ENCODE measurements at regions not wholly inside any gene's neighbourhood (a gene's known extent, or its start where the extent isn't known, plus 50 kb on each side); places are given as distances from the start of the nearest gene placed in this dataset.
A peak's percentile ranks its signal among the peaks of the same experiment; 100 is the strongest.

DNA sequence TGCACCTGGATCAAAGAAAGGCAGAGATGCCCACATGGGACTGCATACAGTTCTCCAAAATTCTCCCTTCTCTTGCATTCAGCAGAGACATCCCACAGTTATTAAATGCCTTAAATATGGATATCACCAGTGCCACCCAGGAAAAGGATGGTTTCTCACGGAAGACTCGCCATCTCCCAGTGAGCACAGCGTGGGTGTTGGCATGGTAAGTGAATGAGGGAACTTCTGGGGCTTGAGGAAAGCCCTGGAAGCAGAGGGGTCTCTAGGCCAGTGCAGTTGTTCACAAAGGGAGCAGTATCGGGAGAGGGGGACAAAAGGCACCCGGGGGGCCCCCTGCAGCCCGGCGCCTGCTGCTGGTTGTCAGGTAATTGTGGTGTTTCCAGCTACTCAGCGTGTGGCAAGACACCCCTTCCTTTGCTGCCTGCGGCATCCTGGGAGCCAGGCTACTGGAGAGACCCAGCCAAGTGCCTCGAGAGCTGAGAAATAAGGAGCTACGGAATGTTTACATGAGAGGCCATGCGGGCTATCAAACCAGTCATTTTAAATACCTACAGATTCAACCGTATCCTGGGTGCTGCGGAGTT lies 125.4 kb downstream of the PXDC1 start:
- peaks cover 7% of the 10 kb centered on the region for H3K27me3 Mint-ChIP-seq (ENCODE audit: low read depth, poor library complexity)
- H3K4me1 Mint-ChIP-seq, result peaks cover 58% of the 10 kb centered on the region
- H3K27ac Mint-ChIP-seq, result no peak overlapping the region

DNA sequence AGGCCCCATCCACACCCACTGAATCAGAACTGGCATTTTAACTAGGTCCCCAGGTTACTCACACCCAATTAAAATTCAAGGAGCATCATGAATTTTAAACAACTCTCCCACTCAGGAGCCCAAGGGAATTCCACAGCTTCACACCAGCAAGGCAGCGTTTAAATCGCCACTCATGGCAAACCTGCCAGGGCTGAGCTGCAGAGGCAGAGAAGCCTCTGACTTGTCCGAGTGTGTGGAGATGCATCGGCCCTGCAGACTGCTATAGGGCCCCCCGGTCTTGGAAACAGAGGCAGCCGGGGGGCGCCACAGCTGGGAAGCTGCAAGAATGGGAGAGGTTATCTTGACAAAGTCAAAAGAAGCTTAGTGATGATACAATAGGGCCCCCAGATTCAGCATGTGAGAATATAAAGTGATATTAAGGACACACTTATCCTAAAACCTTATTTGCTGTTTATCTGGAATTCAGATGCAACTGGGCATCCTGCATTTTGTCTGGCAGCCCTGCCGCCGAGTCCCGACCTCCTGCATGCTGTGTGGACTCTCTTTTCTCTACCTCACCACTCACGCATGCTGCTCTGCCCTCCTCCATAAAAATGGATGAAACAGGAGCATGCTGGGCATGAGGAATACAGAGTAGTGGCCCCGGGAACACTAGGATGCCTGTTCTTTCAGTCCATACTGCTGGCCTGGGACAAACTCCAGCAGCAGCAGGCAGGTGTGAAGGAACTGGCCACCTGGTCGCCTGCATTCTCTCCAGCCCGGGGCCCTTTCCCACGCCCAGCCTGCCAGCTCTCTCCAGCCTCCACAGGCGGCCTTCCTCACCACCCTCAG lies 126.1 kb downstream of the PXDC1 start:
- Mint-ChIP-seq H3K4me1 (peaks cover 59% of the 10 kb centered on the region), H3K36me3 (ENCODE audit: low read depth) (no peaks in the 10 kb centered on the region), H3K9me3 (no peaks in the 10 kb centered on the region), H3K27ac (no peak overlapping the region), H3K4me3 (no peak overlapping the region), H3K27me3 (ENCODE audit: low read depth, poor library complexity) (peaks cover 7% of the 10 kb centered on the region)
- DNase-seq, result no peak
- TF ChIP-seq, protein P1, sequence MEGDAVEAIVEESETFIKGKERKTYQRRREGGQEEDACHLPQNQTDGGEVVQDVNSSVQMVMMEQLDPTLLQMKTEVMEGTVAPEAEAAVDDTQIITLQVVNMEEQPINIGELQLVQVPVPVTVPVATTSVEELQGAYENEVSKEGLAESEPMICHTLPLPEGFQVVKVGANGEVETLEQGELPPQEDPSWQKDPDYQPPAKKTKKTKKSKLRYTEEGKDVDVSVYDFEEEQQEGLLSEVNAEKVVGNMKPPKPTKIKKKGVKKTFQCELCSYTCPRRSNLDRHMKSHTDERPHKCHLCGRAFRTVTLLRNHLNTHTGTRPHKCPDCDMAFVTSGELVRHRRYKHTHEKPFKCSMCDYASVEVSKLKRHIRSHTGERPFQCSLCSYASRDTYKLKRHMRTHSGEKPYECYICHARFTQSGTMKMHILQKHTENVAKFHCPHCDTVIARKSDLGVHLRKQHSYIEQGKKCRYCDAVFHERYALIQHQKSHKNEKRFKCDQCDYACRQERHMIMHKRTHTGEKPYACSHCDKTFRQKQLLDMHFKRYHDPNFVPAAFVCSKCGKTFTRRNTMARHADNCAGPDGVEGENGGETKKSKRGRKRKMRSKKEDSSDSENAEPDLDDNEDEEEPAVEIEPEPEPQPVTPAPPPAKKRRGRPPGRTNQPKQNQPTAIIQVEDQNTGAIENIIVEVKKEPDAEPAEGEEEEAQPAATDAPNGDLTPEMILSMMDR (IDR thresholded peaks at IDR 0.05), result no peak

More for the DNA sequence above, 125.4 kb downstream of the PXDC1 start:
- Mint-ChIP-seq H3K36me3 (ENCODE audit: low read depth) (no peaks in the 10 kb centered on the region), H3K4me3 (no peak overlapping the region), H3K9me3 (no peaks in the 10 kb centered on the region)
- no peak for DNase-seq
- TF ChIP-seq, protein P1 (IDR thresholded peaks at IDR 0.05), result no peak

DNA sequence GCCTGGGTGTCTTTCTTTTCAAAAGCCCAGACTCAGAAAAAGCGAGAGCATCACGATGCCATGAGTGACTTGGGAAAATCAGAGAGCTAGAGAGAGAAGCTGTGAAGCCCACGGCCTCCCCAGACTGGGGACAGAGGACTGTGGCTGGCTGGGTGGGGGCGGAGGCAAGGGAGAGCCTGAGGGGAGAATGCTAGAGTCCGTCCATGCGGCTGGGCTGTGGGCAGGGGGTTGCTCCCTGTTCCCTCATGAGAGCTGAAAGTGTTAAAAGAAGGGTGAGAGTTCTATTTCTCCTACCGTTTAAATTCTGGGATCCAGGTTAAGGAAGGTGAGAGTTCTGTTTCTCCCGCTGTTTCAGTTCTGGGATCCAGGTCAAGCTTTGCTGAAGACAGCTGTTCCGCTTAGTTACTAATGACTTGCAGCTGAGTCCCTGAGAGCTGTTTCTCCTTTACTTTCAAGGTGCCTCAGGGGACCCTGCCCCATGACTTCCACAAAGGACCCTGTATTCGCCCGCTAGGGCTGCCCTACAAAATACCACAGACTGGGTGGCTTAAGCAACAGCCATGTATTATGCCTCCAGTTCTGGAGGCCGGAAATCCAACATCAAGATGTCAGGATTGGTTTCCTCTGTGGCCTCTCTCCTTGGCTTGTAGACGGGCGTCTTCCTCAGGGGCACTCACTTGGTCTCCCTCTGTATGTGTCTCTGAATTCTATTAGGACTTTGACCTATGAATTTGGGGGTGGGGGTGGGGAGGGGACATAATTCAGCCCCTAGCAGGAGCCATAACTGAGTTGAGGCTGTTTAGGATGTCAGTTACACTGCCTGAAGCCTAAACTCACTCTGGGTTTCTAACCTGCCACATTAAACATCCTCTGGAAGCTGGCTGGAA lies 127.0 kb downstream of the PXDC1 start:
- TF ChIP-seq, protein P1 (IDR thresholded peaks at IDR 0.05), result no peak
- H3K9me3 Mint-ChIP-seq, result no peaks in the 10 kb centered on the region
- H3K36me3 Mint-ChIP-seq (ENCODE audit: low read depth), result no peaks in the 10 kb centered on the region
- H3K27me3 Mint-ChIP-seq (ENCODE audit: low read depth, poor library complexity), result peaks cover 7% of the 10 kb centered on the region
- H3K4me3 Mint-ChIP-seq, result no peak overlapping the region
- H3K4me1 Mint-ChIP-seq, result peaks cover 56% of the 10 kb centered on the region
- no peak for DNase-seq
- peak overlapping the region; percentile 72 for H3K27ac Mint-ChIP-seq

DNA sequence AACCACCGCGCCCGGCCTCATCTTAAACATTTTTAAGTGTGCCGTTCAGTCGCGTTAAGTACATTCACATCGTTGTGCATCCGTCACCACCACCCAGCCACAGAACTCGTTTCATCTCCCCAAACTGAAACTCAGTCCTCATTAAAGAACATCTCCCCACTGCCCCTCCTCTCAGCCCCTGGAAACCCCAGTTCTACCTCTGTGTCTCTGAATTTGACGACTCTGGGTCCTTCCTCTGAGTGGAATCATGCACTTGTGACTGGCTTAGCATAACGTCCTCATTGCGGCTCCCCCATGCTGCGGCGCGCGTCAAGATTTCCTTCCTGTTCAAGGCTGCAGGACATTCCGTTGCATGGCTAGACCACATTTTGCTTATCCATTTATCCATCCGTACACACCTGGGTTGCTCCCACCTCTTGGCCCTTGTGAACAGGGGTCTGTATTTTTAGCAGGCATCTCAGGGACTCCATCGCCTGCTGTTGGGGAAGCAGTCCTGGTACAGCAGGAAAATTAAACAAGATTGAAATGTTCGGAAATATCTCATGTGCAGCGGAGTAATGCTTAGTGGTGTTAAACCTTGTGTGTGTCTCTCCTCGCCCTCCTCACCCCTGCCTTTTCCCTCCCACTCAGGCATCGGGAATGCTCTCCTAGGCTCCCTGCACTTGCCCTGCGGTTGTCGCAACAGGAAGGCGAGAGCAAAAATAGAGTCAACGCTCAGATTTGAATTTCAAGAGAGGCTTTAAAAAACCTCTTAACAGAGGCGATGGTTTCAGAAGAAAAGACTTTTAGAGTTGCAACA lies 127.9 kb downstream of the PXDC1 start:
- H3K27me3 Mint-ChIP-seq (ENCODE audit: low read depth, poor library complexity), result peaks cover 7% of the 10 kb centered on the region
- H3K4me3 Mint-ChIP-seq, result no peak overlapping the region
- peak overlapping the region; percentile 31 for H3K27ac Mint-ChIP-seq
- TF ChIP-seq, protein P1 (IDR thresholded peaks at IDR 0.05), result no peak
- no peaks in the 10 kb centered on the region for H3K9me3 Mint-ChIP-seq
- DNase-seq, result no peak
- H3K4me1 Mint-ChIP-seq, result peaks cover 57% of the 10 kb centered on the region
- no peaks in the 10 kb centered on the region for H3K36me3 Mint-ChIP-seq (ENCODE audit: low read depth)

DNA sequence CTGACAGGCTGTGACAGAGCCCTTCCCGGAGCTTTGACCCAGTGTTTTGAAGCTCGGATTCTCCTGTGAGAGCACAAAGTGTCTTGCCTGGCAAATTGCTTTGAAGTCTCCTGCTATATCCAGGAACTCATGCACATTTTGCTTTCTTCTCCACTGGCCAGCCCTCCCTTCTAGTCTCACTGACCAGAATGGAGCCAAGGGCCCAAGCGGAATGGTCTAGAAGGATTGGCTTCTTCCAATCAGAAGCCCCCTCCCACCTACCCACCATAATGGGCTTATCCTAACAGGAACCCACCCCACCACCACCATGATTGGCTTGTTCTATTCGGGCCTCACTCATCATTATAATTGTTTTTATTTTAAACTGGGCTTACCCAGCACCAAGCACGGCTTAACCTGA lies 130.1 kb downstream of the PXDC1 start:
- Mint-ChIP-seq H3K27ac (no peak overlapping the region), H3K4me3 (no peak overlapping the region), H3K27me3 (ENCODE audit: low read depth, poor library complexity) (peaks cover 4% of the 10 kb centered on the region), H3K36me3 (ENCODE audit: low read depth) (no peaks in the 10 kb centered on the region), H3K9me3 (no peaks in the 10 kb centered on the region), H3K4me1 (peaks cover 56% of the 10 kb centered on the region)
- DNase-seq, result no peak
- TF ChIP-seq, protein P1 (IDR thresholded peaks at IDR 0.05), result no peak

Measured in nephron progenitor cell (in vitro differentiated cells).